Breast epithelium (tissue), 3 donors: ENCODE measurements at regions not wholly inside any gene's neighbourhood (a gene's known extent, or its start where the extent isn't known, plus 50 kb on each side); places are given as distances from the start of the nearest gene placed in this dataset.

Experiments used
- POLR2A ChIP-seq: fragments of 450-650 bp; IDR thresholded peaks from one replicate; pipeline ENCODE4 v1.6.1; 2016; ENCODE audit warnings: antibody characterized with exemption, mild to moderate bottlenecking, moderate library complexity
- POLR2AphosphoS5 ChIP-seq, 3 donors: sonication (generic); formaldehyde crosslinking; IDR thresholded peaks; one replicate each; pipeline ENCODE4 v1.6.1; 2017; ENCODE audit warnings: antibody characterized with exemption in 3 of 3
- TF ChIP-seq, protein P1 (sequence below), 3 donors: fragments of 450-650 bp; IDR thresholded peaks; one replicate each; pipeline ENCODE4 v1.5.1; 2016 to 2017; ENCODE audit warnings: antibody characterized with exemption in 3 of 3, mild to moderate bottlenecking in 3 of 3, moderate library complexity in 3 of 3

DNA sequence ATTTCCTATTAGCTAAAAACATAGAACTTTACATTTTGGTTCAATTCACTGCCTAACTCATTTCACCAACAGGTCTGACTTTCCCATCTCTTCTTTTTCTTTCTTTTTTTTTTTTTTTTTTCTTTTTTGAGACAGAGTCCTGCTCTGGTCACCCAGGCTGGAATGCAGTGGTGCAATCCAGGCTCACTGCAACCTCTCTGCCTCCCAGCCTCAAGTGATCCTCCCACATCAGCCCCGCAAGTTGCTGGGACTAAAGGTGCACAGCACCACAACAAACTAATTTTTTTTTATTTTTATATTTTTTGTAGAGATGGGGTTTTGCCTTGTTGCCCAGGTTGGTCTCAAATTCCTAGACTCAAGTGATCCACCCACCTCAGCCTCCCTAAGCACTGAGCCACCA lies 57.8 kb upstream of the HNRNPA3 start:
- TF ChIP-seq, protein P1, sequence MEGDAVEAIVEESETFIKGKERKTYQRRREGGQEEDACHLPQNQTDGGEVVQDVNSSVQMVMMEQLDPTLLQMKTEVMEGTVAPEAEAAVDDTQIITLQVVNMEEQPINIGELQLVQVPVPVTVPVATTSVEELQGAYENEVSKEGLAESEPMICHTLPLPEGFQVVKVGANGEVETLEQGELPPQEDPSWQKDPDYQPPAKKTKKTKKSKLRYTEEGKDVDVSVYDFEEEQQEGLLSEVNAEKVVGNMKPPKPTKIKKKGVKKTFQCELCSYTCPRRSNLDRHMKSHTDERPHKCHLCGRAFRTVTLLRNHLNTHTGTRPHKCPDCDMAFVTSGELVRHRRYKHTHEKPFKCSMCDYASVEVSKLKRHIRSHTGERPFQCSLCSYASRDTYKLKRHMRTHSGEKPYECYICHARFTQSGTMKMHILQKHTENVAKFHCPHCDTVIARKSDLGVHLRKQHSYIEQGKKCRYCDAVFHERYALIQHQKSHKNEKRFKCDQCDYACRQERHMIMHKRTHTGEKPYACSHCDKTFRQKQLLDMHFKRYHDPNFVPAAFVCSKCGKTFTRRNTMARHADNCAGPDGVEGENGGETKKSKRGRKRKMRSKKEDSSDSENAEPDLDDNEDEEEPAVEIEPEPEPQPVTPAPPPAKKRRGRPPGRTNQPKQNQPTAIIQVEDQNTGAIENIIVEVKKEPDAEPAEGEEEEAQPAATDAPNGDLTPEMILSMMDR (IDR thresholded peaks at IDR 0.05): no peak
- TF ChIP-seq POLR2A: no peak
- TF ChIP-seq POLR2AphosphoS5 (IDR thresholded peaks at IDR 0.05): no peak
